H54 (cell line): ENCODE measurements at regions not wholly inside any gene's neighbourhood (a gene's known extent, or its start where the extent isn't known, plus 50 kb on each side); places are given as distances from the start of the nearest gene placed in this dataset.
A peak's percentile ranks its signal among the peaks of the same experiment; 100 is the strongest.
"Not testable (repeated sequence)": the region's sequence is repeated elsewhere in the genome, so short reads cannot be mapped to it uniquely, and the experiment has no call there.

Experiments used
- DNase-seq: peaks from one replicate; pipeline ENCODE4 v3.0.0; 2011; ENCODE audit warnings: low spot score, mixed read lengths; ENCODE audit not compliant: insufficient read length
- FAIRE-seq: peaks from 3 replicates; lab custom pipeline; 2011; peaks lifted over from hg19 to GRCh38; lab: Jason Lieb, UNC
- POLR2A ChIP-seq: IDR thresholded peaks from 2 replicates; pipeline ENCODE4 v1.6.1; 2011; ENCODE audit warnings: low read depth, mild to moderate bottlenecking, low read length

GRCh38 chr5:106521701-106522100 is 1149.0 kb downstream of the EFNA5 start:
- DNase-seq (peak; percentile 1), FAIRE-seq (peak; percentile 96)

GRCh38 chr5:106510321-106510720 is 1160.4 kb downstream of the EFNA5 start:
- no peak for TF ChIP-seq POLR2A
- DNase-seq (no peak), FAIRE-seq (no peak)

More at GRCh38 chr5:106521701-106522100, 1149.0 kb downstream of the EFNA5 start:
- TF ChIP-seq POLR2A, result no peak

GRCh38 chr5:106508894-106509293 is 1161.8 kb downstream of the EFNA5 start:
- no peak for DNase-seq
- FAIRE-seq, result no peak
- TF ChIP-seq POLR2A, result no peak

GRCh38 chr5:106493910-106494309 is 1176.8 kb downstream of the EFNA5 start:
- FAIRE-seq, result no peak
- no peak for TF ChIP-seq POLR2A
- DNase-seq, result no peak

- TF ChIP-seq POLR2A, result no peak
- DNase-seq (no peak), FAIRE-seq (no peak)
Measured at GRCh38 chr5:106489004-106489403, 1181.7 kb downstream of the EFNA5 start.

GRCh38 chr5:106488407-106488806 is 1182.3 kb downstream of the EFNA5 start:
- TF ChIP-seq POLR2A, result no peak
- FAIRE-seq, result no peak
- DNase-seq, result no peak

GRCh38 chr5:106481374-106481773 is 1189.4 kb downstream of the EFNA5 start:
- DNase-seq, result no peak
- FAIRE-seq, result no peak
- TF ChIP-seq POLR2A, result no peak

- DNase-seq (no peak), FAIRE-seq (no peak)
Measured at GRCh38 chr5:106476630-106477029, 1194.1 kb downstream of the EFNA5 start.

GRCh38 chr5:106474066-106474465 is 1196.7 kb downstream of the EFNA5 start:
- no peak for DNase-seq
- no peak for FAIRE-seq
- no peak for TF ChIP-seq POLR2A

More at GRCh38 chr5:106476630-106477029, 1194.1 kb downstream of the EFNA5 start:
- no peak for TF ChIP-seq POLR2A

GRCh38 chr5:106459541-106459940 is 1211.2 kb downstream of the EFNA5 start:
- FAIRE-seq (peak; percentile 11), DNase-seq (no peak)
- TF ChIP-seq POLR2A, result no peak

- DNase-seq (peak; percentile 4), FAIRE-seq (peak; percentile 92)
- no peak for TF ChIP-seq POLR2A
Measured at GRCh38 chr5:106454651-106455415, 1215.9 kb downstream of the EFNA5 start.

GRCh38 chr5:106454050-106454449 is 1216.7 kb downstream of the EFNA5 start:
- no peak for DNase-seq
- no peak for FAIRE-seq

GRCh38 chr5:106451998-106452397 is 1218.7 kb downstream of the EFNA5 start:
- no peak for FAIRE-seq
- DNase-seq, result no peak
- TF ChIP-seq POLR2A, result no peak

More at GRCh38 chr5:106454050-106454449, 1216.7 kb downstream of the EFNA5 start:
- TF ChIP-seq POLR2A, result no peak

GRCh38 chr5:106443746-106444145 is 1227.0 kb downstream of the EFNA5 start:
- peak; percentile 75 for FAIRE-seq
- no peak for DNase-seq
- TF ChIP-seq POLR2A, result no peak

GRCh38 chr5:106435185-106435584 is 1235.6 kb downstream of the EFNA5 start:
- no peak for TF ChIP-seq POLR2A
- DNase-seq (no peak), FAIRE-seq (no peak)

- not testable (repeated sequence) for FAIRE-seq, DNase-seq
Measured at GRCh38 chr5:106430733-106431132, 1240.0 kb downstream of the EFNA5 start.
